ENCODE measurements at regions not wholly inside any gene's neighbourhood (a gene's known extent, or its start where the extent isn't known, plus 50 kb on each side); places are given as distances from the start of the nearest gene placed in this dataset.

DNA sequence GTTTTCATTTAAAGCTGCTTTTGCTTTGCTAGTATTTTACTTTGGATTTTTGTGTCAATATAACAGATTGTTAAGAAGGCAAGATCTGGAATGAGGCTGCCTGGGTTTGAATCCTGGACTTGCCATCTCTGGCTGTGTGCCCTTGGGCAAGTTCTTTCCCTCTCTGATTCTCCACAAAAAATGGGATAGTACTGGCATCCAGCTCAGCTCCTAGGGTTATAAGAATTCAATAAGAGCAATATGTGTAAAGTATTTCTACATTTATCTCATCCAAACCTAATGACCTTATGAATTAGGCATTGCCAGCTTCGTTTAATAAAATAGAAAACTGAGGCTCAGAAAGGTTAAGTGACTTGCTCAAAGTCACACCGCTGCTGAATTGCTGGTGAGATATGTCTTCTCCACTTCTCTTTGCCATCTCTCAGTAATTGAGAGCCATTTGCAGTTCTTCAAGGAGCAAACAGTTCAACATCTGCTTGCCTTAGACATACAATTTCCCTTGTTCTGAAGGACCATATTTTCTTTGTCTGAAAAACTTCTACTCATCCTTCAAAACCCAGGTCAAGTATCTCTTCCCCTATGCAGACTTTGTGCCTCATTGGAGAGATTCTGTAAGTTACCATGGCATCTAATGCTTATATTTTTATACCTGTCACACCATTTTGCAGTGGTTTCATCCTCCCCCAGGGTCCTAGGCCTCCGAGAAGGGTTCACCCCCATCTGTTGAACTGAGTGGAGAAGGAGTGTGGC lies 80.8 kb upstream of the TLE3 start:
- TF ChIP-seq CREB1 (IDR thresholded peaks at IDR 0.05; ENCODE audit: low read depth), result no peak
- no peak for TF ChIP-seq TAF1 (IDR thresholded peaks at IDR 0.05; ENCODE audit: low read depth)
- no peak for TF ChIP-seq FOXM1 (IDR thresholded peaks at IDR 0.05; ENCODE audit: borderline replicate concordance, low read depth)
- TF ChIP-seq REST (IDR thresholded peaks at IDR 0.05; ENCODE audit: low read depth), result no peak
- no peak for TF ChIP-seq TCF12 (IDR thresholded peaks at IDR 0.05; ENCODE audit: low read depth)

All from Ishikawa (cell line).